ENCODE measurements at regions not wholly inside any gene's neighbourhood (a gene's known extent, or its start where the extent isn't known, plus 50 kb on each side); places are given as distances from the start of the nearest gene placed in this dataset.

GRCh38 chrX:22351076-22351475 lies 78.4 kb downstream of the CBLL2 start:
- peaks cover 4% of the 10 kb centered on the region for H3K23me2 ChIP-seq (ENCODE audit: insufficient read length, low read depth, low read length, poor library complexity, severe bottlenecking)
- H3K56ac ChIP-seq (ENCODE audit: insufficient read length, low read depth, low read length), result no peak overlapping the region
- Mint-ChIP-seq H3K36me3 (ENCODE audit: insufficient read depth in 1 of 3, low read depth in 3 of 3) (no peaks in the 10 kb centered on the region), H3K4me1 (peaks cover 20 to 28% of the 10 kb centered on the region in 2 experiments), H3K9me3 (peaks cover 0 to 26% of the 10 kb centered on the region in 2 experiments; a peak in 4 of 5 replicates), H3K27me3 (ENCODE audit: low read depth) (no peaks in the 10 kb centered on the region), H3K4me3 (no peak overlapping the region), H3K27ac (no peak overlapping the region)
- H3K23ac ChIP-seq (ENCODE audit: insufficient read length, low read depth, low read length), result no peak overlapping the region
- no peak overlapping the region for H4K5ac ChIP-seq (ENCODE audit: insufficient read length, low read depth, low read length)
- no peaks in the 10 kb centered on the region for H3K79me2 ChIP-seq (ENCODE audit: insufficient read depth, low read length)
- H2AK5ac ChIP-seq (ENCODE audit: insufficient read length, low read length), result no peak overlapping the region
- H2BK120ac ChIP-seq (ENCODE audit: low read depth, low read length, poor library complexity, severe bottlenecking), result no peak overlapping the region
- no peak overlapping the region for H2BK20ac ChIP-seq (ENCODE audit: low read depth, low read length, poor library complexity, severe bottlenecking)
- H3K79me1 ChIP-seq (ENCODE audit: insufficient read depth, low read depth, low read length, poor library complexity, severe bottlenecking), result no peaks in the 10 kb centered on the region
- no peak overlapping the region for H2AFZ ChIP-seq (ENCODE audit: low read length)
- H3K27ac ChIP-seq (ENCODE audit: insufficient read length, low read depth, low read length), result no peak overlapping the region
- no peak overlapping the region for H3K14ac ChIP-seq (ENCODE audit: insufficient read depth, low read length)
- no peak overlapping the region for H4K91ac ChIP-seq (ENCODE audit: insufficient read length, low read depth, low read length)
- H3T11ph ChIP-seq (ENCODE audit: low read length), result no peak overlapping the region
- no peak overlapping the region for H2BK15ac ChIP-seq (ENCODE audit: low read depth, low read length)
- DNase-seq, result no peak
- no peak for TF ChIP-seq CTCF (conservative IDR thresholded peaks at IDR 0.05)
- H4K20me1 ChIP-seq (ENCODE audit: control insufficient read depth, insufficient read depth, insufficient read length), result no peaks in the 10 kb centered on the region
- no peak overlapping the region for H3K4me2 ChIP-seq (ENCODE audit: insufficient read depth, insufficient read length, low read length)
- WGBS (ENCODE audit: extremely low coverage, insufficient read length, low lambda C conversion rate), result no CpG with 5 or more reads among the region's 3 CpGs
- H3K9me3 ChIP-seq (ENCODE audit: control insufficient read depth, low read depth, low read length), result no peaks in the 10 kb centered on the region
- no peaks in the 10 kb centered on the region for H3K27me3 ChIP-seq (ENCODE audit: insufficient read depth, low read length)
- no peak overlapping the region for H3K18ac ChIP-seq (ENCODE audit: insufficient read length, low read depth, low read length)
- H4K8ac ChIP-seq (replicated peaks; ENCODE audit: insufficient read length, low read depth, low read length), result no peak overlapping the region
- no peak overlapping the region for H2BK5ac ChIP-seq (ENCODE audit: insufficient read length, low read length)
- no peaks in the 10 kb centered on the region; the same call in 1 of the 2 replicates for H3K4me1 ChIP-seq (ENCODE audit: insufficient read depth, low read length)
- no peak overlapping the region for H3K9ac ChIP-seq (ENCODE audit: extremely low read depth, insufficient read length, low read length)
- H2BK12ac ChIP-seq (ENCODE audit: insufficient read length, low read depth, low read length), result no peak overlapping the region
- H3K4ac ChIP-seq (ENCODE audit: low read depth, low read length), result no peak overlapping the region
